ENCODE measurements at regions not wholly inside any gene's neighbourhood (a gene's known extent, or its start where the extent isn't known, plus 50 kb on each side); places are given as distances from the start of the nearest gene placed in this dataset.

DNA sequence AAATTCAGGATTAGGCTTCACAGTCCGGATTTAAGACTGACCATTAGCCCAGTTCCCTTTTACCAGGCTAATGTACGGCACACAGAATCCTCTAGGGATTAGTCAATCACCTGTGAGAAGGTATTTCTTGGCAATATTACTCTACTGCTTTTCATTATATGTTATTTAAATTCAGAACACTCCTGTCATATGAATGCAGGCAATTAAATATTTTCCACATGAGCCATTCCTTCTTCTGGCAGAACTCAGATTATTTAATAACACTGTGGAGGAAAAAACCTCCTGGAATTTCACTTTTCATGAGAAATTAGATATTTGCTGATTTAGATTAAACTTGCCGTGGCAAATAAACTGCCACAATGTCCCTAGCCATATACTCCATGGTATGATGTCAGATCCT is 1357.5 kb upstream of the C9orf72 start:
- TF ChIP-seq, protein P1, sequence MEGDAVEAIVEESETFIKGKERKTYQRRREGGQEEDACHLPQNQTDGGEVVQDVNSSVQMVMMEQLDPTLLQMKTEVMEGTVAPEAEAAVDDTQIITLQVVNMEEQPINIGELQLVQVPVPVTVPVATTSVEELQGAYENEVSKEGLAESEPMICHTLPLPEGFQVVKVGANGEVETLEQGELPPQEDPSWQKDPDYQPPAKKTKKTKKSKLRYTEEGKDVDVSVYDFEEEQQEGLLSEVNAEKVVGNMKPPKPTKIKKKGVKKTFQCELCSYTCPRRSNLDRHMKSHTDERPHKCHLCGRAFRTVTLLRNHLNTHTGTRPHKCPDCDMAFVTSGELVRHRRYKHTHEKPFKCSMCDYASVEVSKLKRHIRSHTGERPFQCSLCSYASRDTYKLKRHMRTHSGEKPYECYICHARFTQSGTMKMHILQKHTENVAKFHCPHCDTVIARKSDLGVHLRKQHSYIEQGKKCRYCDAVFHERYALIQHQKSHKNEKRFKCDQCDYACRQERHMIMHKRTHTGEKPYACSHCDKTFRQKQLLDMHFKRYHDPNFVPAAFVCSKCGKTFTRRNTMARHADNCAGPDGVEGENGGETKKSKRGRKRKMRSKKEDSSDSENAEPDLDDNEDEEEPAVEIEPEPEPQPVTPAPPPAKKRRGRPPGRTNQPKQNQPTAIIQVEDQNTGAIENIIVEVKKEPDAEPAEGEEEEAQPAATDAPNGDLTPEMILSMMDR (optimal IDR thresholded peaks at IDR 0.05 in 1 of 3, IDR thresholded peaks at IDR 0.05 in 1 of 3, conservative IDR thresholded peaks at IDR 0.05 in 1 of 3; ENCODE audit: extremely low read depth in 1 of 3, insufficient read depth in 2 of 3, low read length in 3 of 3), result no peak
- TF ChIP-seq EZH2 (IDR thresholded peaks at IDR 0.05; ENCODE audit: low read length), result no peak

Data from keratinocyte (primary cell).